Endothelial cell of umbilical vein (primary cell): ENCODE measurements at regions not wholly inside any gene's neighbourhood (a gene's known extent, or its start where the extent isn't known, plus 50 kb on each side); places are given as distances from the start of the nearest gene placed in this dataset.

Source experiments
- BruUV-seq: library from RNA; stranded (reverse); fragments of 400-500 nt; replicated peaks from 2 replicates; lab custom pipeline; 2021; lab: Mats Ljungman, UMichigan
- CTCF ChIA-PET: fragments of 300-600, 350-600 bp; sonication (Branson Sonifier 250); formaldehyde crosslinking; loops from one replicate; lab custom pipeline; 2021; ENCODE audit warnings: antibody characterized with exemption, inconsistent platforms; lab: Charles Lee
- POLR2A ChIA-PET: fragments of 300-600, 350-600 bp; sonication (Branson Sonifier 250); formaldehyde crosslinking; loops from one replicate; lab custom pipeline; 2021; ENCODE audit warnings: antibody characterized with exemption, inconsistent platforms; lab: Charles Lee
- DNase-seq: peaks from one replicate; pipeline ENCODE4 v3.0.0-alpha.2; 2011; ENCODE audit warnings: low read depth, low spot score
- FAIRE-seq: peaks from 2 replicates; lab custom pipeline; 2011; peaks lifted over from hg19 to GRCh38; lab: Jason Lieb, UNC
- H2AFZ ChIP-seq: 2 replicates; pipeline ENCODE4 v1.6.0; 2012; ENCODE audit warnings: low read depth, low read length, control low read depth, inconsistent platforms
- H3K27ac ChIP-seq: 2 replicates; pipeline ENCODE4 v1.5.1; 2011; ENCODE audit warnings: low read depth, mild to moderate bottlenecking, control low read depth, low read length, moderate library complexity; ENCODE audit not compliant: insufficient read depth
- H3K27me3 ChIP-seq, 2 experiments: 2 replicates each; pipeline versions ENCODE4 v1.6.0 to v1.6.1; 2011; ENCODE audit warnings: low read length in 2 of 2, mixed read lengths in 1 of 2; ENCODE audit not compliant: control insufficient read depth in 2 of 2, insufficient read depth in 2 of 2
- H3K36me3 ChIP-seq, 2 experiments: 2 replicates in 1 of 2; 3 replicates in 1 of 2; pipeline ENCODE4 v1.5.1; 2011; ENCODE audit warnings: low read length in 2 of 2, mild to moderate bottlenecking in 1 of 2, moderate library complexity in 1 of 2; ENCODE audit not compliant: control insufficient read depth in 2 of 2, insufficient read depth in 2 of 2; ENCODE audit errors: extremely low read depth in 1 of 2
- H3K4me1 ChIP-seq: 3 replicates; pipeline ENCODE4 v1.5.1; 2011; ENCODE audit warnings: mild to moderate bottlenecking, low read length; ENCODE audit not compliant: control insufficient read depth, insufficient read depth; ENCODE audit errors: extremely low read depth
- H3K4me2 ChIP-seq: 2 replicates; pipeline ENCODE4 v1.6.1; 2011; ENCODE audit warnings: low read length, control low read depth, mixed read lengths; ENCODE audit not compliant: insufficient read depth
- H3K4me3 ChIP-seq, 3 experiments: fragments of 200-600 bp in 1 of 3; sonication (generic), shearing (Covaris generic) in 1 of 3; replicated peaks in 1 of 3; 2 replicates each; pipeline ENCODE4 v1.5.1; 2011 to 2016; ENCODE audit warnings: control low read depth in 3 of 3, low read length in 3 of 3, mild to moderate bottlenecking in 2 of 3, inconsistent platforms in 1 of 3, low read depth in 1 of 3, moderate library complexity in 1 of 3; ENCODE audit not compliant: insufficient read depth in 1 of 3
- H3K79me2 ChIP-seq: 2 replicates; pipeline ENCODE4 v1.6.0; 2012; ENCODE audit warnings: low read length, inconsistent platforms; ENCODE audit not compliant: control insufficient read depth, insufficient read depth
- H3K9ac ChIP-seq: replicated peaks from 2 replicates; pipeline ENCODE3; 2011; ENCODE audit warnings: low read length, control low read depth; ENCODE audit not compliant: insufficient read depth; ENCODE audit errors: extremely low read depth
- H3K9me1 ChIP-seq: replicated peaks from 3 replicates; pipeline ENCODE4 v1.6.0; 2011; ENCODE audit warnings: mild to moderate bottlenecking, low read length; ENCODE audit not compliant: control insufficient read depth, insufficient read depth; ENCODE audit errors: extremely low read depth
- H3K9me3 ChIP-seq: replicated peaks from 2 replicates; pipeline ENCODE4 v1.5.1; 2012; ENCODE audit warnings: low read length, inconsistent platforms; ENCODE audit not compliant: control insufficient read depth, insufficient read depth
- H4K20me1 ChIP-seq: replicated peaks from 2 replicates; pipeline ENCODE3; 2011; ENCODE audit warnings: mild to moderate bottlenecking, low read length; ENCODE audit not compliant: control insufficient read depth, insufficient read depth; ENCODE audit errors: extremely low read depth
- EZH2 ChIP-seq: IDR thresholded peaks from 2 replicates; pipeline ENCODE4 v1.6.1; 2012; ENCODE audit warnings: borderline replicate concordance, low read depth, mild to moderate bottlenecking, moderate library complexity, low read length, inconsistent platforms; ENCODE audit not compliant: severe bottlenecking
- FOS ChIP-seq: IDR thresholded peaks from 2 replicates; pipeline ENCODE4 v1.6.1; 2011; ENCODE audit warnings: mild to moderate bottlenecking, low read length, moderate library complexity, borderline replicate concordance; ENCODE audit not compliant: insufficient read depth
- GATA2 ChIP-seq: IDR thresholded peaks from 2 replicates; pipeline ENCODE4 v1.7.0; 2011; ENCODE audit warnings: low read depth, mild to moderate bottlenecking, moderate library complexity, mixed read lengths, low read length; ENCODE audit not compliant: insufficient read length, insufficient read depth
- JUN ChIP-seq: IDR thresholded peaks from 2 replicates; pipeline ENCODE4 v1.6.1; 2011; ENCODE audit warnings: borderline replicate concordance, low read depth; ENCODE audit not compliant: insufficient read length, insufficient read depth
- MYC ChIP-seq: IDR thresholded peaks from one replicate; pipeline ENCODE4 v1.6.1; 2011; ENCODE audit warnings: mild to moderate bottlenecking, low read depth, low read length
- POLR2A ChIP-seq: IDR thresholded peaks from 2 replicates; pipeline ENCODE4 v1.6.1; 2012; ENCODE audit warnings: low read depth, mild to moderate bottlenecking, control low read depth, low read length
- POLR2AphosphoS5 ChIP-seq: IDR thresholded peaks from 2 replicates; pipeline ENCODE4 v1.6.1; 2012; ENCODE audit warnings: low read depth, mild to moderate bottlenecking, control low read depth, low read length, moderate library complexity; ENCODE audit not compliant: insufficient read depth
- dilution Hi-C: fragments of 300-500 bp; cut with MboI; formaldehyde crosslinking; loops from one replicate; pipeline ENCODE4 v1.15.0; 2019; ENCODE audit warnings: low sequenced_read_pairs; ENCODE audit not compliant: extremely low pct_ligation_motif_present
- intact Hi-C: fragments of 100-400 bp; cut with micrococcal nuclease; formaldehyde crosslinking; loops from one replicate; pipeline ENCODE4 v1.10.0; 2022
- TF ChIP-seq, protein P1 (sequence below), 2 donors: IDR thresholded peaks; 1 replicate in 1 of 2; 2 replicates in 1 of 2; pipeline ENCODE4 v1.5.1; 2011; ENCODE audit warnings: low read length in 2 of 2, mild to moderate bottlenecking in 2 of 2, moderate library complexity in 2 of 2, control low read depth in 1 of 2, inconsistent platforms in 1 of 2, low read depth in 1 of 2; ENCODE audit not compliant: insufficient read depth in 1 of 2; ENCODE audit errors: extremely low read depth in 1 of 2

DNA sequence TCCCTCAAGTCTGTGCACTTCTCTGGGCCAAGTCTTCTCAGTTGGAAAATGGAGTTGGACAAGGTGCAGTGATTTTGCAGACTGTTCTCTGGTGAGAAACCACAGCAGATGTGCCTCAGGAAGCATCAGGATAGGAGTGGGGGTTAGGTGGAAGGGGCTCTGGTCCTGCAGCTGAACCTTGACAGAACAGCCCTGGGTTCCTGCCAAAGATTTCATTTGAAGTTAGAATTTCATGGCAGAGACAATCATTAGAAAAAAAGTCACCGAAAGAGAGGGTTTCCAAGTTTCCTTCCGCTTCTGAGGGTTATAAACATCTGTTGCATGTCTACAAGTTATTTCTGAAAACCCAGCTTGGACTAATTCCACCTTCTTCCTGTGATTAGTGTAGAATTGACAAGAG lies 80.4 kb upstream of the IRX3 start:
- no peaks in the 10 kb centered on the region for H4K20me1 ChIP-seq
- dilution Hi-C loops = no loop called here

More for the DNA sequence above, 80.4 kb upstream of the IRX3 start:
- H3K79me2 ChIP-seq = no peaks in the 10 kb centered on the region
- no peaks in the 10 kb centered on the region for H3K4me1 ChIP-seq
- DNase-seq (no peak), FAIRE-seq (no peak)
- TF ChIP-seq GATA2 (no peak), FOS (no peak), MYC (no peak), POLR2AphosphoS5 (no peak), POLR2A (no peak), JUN (no peak), EZH2 (no peak)
- TF ChIP-seq, protein P1, sequence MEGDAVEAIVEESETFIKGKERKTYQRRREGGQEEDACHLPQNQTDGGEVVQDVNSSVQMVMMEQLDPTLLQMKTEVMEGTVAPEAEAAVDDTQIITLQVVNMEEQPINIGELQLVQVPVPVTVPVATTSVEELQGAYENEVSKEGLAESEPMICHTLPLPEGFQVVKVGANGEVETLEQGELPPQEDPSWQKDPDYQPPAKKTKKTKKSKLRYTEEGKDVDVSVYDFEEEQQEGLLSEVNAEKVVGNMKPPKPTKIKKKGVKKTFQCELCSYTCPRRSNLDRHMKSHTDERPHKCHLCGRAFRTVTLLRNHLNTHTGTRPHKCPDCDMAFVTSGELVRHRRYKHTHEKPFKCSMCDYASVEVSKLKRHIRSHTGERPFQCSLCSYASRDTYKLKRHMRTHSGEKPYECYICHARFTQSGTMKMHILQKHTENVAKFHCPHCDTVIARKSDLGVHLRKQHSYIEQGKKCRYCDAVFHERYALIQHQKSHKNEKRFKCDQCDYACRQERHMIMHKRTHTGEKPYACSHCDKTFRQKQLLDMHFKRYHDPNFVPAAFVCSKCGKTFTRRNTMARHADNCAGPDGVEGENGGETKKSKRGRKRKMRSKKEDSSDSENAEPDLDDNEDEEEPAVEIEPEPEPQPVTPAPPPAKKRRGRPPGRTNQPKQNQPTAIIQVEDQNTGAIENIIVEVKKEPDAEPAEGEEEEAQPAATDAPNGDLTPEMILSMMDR (IDR thresholded peaks at IDR 0.05; ENCODE audit: extremely low read depth in 1 of 2, insufficient read depth in 1 of 2, low read depth in 1 of 2, low read length in 2 of 2) = no peak
- no peaks in the 10 kb centered on the region for H3K9me3 ChIP-seq
- CTCF ChIA-PET = no interaction called here
- no peaks in the 10 kb centered on the region for H3K36me3 ChIP-seq
- H3K4me3 ChIP-seq = no peak overlapping the region
- intact Hi-C loops = no loop called here
- H3K27me3 ChIP-seq = no peaks in the 10 kb centered on the region
- H2AFZ ChIP-seq = no peak overlapping the region
- no peak overlapping the region for H3K4me2 ChIP-seq
- POLR2A ChIA-PET = no interaction called here
- no peak overlapping the region for H3K9ac ChIP-seq
- no peak overlapping the region for H3K27ac ChIP-seq
- no peaks in the 10 kb centered on the region for H3K9me1 ChIP-seq
- no TSS peak for BruUV-seq
